Epithelial cell of prostate (primary cell): ENCODE measurements at regions not wholly inside any gene's neighbourhood (a gene's known extent, or its start where the extent isn't known, plus 50 kb on each side); places are given as distances from the start of the nearest gene placed in this dataset.
A peak's percentile ranks its signal among the peaks of the same experiment; 100 is the strongest.

ENCODE experiments used
- DNase-seq: peaks from one replicate; pipeline ENCODE4 v3.0.0-alpha.2; 2011; ENCODE audit warnings: low read depth, low spot score
- H3K27ac ChIP-seq: fragments of 450-650 bp; 2 replicates; pipeline ENCODE4 v1.5.1; 2017; ENCODE audit warnings: mild to moderate bottlenecking

DNA sequence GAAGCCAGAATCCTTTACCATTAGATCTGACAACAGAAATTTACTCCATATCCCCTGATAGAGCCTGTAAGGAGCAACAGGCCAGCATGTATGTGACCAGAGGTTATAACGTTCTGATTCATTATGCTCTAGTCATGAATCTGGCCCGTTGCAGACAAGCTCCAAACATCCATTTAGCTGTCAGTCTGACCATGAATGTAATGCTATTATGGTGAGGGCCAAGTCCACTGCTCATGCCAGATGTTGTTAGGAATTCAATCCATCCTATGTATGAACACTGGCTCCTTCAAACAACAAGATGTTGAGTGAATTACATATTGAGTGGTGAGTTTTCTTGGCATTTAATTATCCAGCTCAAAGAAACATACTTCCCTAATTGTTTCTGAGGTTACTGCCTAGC is 610.1 kb upstream of the ANKRD30A start:
- no peak for DNase-seq

DNA sequence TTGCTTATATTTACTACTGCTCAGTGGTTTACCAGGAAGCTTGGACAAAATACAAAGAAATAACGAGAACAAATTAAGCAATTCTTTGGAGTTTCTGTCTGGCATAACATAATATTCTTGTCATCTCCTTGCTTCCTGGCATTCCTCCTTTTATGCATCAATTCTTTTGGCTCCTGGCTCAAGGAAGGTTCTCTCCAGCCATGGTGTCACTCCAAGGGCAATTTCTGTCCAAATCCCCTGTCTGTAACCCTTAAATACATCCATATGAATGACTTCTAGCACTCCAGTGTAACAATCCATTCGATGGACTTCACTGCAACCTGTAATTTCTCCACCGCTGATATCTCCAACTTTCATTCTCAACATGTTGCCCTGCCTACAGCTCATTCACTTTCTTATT is 617.7 kb upstream of the ANKRD30A start:
- no peak for DNase-seq
- no peak overlapping the region for H3K27ac ChIP-seq

More for the DNA sequence above, 610.1 kb upstream of the ANKRD30A start:
- H3K27ac ChIP-seq, result no peak overlapping the region

DNA sequence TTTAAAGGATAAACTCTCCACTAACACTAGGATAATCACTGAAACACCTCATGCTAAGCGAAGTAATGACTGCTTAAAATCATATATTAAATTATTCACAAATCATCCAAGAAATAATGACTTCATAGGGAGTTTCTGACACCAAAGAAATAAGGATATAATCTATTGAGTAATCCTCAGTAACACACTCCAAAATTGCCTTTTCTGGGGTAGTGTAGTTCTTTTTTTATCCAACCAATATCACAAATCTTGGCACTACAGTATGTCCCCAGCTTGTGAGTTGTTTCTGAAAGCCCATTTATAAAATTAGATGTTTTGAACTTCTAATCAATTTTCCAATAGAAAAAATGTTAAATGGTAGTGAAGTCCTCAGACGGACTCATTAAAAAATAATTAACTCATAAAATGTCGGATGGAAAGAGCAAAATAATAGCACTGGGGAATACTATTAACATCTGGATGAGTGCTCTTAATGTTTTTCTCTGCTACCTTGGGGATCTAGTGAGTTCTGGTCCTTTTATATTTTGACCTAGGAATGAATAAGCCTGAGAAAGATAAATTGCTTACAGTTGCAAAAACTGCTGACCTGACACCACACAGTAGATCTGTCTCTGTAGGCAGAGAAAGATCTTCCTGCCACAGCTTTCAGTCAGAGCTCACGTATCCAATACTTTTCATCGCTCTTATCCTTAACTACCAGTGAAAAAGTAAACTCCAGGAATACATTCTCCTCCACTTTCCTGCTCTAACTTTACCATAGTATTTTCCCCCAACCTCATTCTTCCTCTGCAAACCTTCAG is 618.5 kb upstream of the ANKRD30A start:
- DNase-seq, result no peak
- no peak overlapping the region for H3K27ac ChIP-seq

DNA sequence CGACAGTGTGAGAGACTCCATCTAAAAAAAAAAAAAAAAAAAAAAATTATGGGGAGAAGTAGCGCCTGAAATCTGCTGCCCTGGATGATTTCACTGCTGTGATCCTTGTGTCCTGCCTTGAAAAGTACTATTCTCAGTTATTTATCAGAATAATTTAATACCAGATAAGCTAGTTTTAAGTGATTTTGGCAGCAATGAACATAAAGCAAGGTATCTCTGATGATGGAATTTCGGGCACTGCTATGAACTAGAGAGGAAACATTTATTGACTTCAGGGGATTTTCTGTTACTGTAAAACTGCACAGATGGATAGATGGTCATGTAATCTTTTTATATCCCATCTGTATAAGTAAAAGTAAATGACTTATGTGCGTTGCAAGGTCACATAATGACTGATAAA is 619.1 kb upstream of the ANKRD30A start:
- DNase-seq, result no peak
- no peak overlapping the region for H3K27ac ChIP-seq

DNA sequence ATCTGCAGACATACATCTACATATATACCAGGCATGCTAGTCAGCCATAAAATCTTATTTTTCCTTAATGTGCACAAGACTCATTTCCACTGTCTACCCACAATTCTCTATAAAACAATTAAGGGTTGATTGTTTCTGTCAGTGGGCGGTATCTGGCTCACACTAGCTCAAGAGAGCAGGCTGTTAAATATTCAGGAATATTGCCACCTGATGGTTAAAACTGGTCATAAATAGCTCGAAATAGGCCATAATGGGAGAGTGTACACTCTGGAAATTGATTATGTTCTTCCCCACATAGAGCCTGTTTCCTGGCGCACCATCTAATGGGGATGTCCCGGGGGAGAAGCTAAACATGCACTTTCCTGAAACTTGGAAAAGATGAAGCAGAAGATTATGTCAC is 620.6 kb upstream of the ANKRD30A start:
- H3K27ac ChIP-seq, result no peak overlapping the region
- DNase-seq, result no peak

DNA sequence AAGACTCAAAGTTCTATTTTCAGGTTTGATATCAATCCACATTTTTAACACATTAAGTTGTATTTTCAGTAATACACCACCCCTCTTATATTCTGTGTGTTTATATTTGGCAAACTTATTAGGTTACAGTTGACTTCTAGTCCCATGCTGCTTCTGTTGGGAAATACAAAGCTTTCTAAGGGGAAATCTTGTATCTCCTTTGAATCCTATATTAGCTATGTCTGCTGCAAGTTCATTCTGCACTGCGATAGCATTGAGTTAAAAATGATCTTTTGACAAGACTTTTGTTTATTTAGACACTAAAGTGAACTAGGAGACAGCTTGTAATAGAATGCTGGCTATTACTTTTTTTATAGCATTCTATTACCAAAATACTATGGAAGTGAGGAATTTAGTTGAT is 625.1 kb upstream of the ANKRD30A start:
- DNase-seq, result no peak
- H3K27ac ChIP-seq, result no peak overlapping the region

DNA sequence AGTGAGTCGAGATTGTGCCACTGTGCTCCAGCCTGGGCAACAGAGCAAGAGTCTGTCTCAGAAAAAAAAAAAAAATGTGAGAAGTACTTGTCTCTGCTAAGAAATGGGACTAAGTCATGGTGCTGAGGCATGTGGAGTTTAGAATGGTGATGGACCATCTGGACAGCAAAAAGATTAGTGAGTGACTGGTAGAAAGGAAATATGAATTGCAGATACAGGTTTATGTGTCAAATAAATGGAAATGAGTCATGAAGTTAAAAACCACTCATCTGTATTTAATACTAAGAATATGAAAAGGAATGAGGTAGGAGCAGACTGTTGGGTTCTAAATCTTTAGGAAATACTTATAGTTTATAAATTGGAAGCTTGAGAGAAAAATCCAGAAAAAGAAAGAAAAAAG is 625.7 kb upstream of the ANKRD30A start:
- DNase-seq, result no peak
- no peak overlapping the region for H3K27ac ChIP-seq

DNA sequence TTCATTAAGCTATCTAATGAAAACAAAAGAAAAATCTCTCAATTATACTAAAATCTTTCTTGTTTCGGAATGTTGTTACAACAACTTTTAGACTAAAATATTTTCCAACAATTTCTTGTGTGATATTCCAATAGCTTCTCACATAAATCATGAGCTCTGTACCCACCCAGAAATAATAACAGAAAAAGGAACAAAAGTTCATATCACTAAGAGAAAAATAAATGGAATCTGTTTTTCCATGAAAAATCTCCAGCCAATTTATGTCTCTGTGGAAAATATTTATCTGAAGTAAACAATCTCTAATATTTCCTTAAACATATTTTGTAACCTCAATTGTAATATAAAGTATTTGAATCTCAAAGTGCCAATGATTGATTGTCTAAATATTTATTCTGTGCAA is 628.6 kb upstream of the ANKRD30A start:
- no peak for DNase-seq
- no peak overlapping the region for H3K27ac ChIP-seq

DNA sequence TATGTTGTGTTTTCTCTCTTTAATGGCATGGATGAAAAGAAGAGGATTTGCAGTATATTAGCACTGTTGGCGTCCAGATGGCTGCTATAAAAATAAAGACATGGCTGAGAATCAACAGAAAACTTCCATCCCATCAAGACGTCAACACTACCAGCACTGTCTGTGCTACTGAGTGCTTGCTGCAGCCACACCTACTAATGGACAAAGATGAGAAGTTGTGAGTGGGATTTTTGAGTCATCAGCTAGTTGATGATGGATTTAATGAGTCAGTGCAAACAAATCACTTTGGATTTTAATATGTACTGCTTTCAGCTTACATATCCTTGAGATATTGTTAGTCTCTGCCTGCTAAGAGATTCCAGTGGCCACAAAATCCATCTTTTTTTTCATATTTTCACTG is 631.0 kb upstream of the ANKRD30A start:
- DNase-seq, result peak; percentile 5
- peak overlapping the region; percentile 72 for H3K27ac ChIP-seq

DNA sequence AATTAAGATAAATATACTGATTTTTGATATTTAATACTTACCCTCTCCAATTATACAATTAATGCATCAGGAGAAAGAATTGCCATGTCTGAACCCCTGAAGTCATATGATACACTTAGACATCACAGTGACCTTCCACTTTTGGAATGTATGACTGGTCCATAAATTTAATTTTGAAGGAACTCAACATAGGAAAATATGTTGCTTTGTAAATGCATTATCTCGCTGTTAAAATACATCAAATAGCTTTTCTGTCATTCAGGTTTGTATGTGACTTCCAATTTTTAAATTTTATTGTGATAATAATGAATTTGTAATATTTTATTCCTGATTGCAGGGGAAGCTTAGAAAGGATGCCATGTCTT is 631.9 kb upstream of the ANKRD30A start:
- peak overlapping the region; percentile 72 for H3K27ac ChIP-seq
- no peak for DNase-seq

DNA sequence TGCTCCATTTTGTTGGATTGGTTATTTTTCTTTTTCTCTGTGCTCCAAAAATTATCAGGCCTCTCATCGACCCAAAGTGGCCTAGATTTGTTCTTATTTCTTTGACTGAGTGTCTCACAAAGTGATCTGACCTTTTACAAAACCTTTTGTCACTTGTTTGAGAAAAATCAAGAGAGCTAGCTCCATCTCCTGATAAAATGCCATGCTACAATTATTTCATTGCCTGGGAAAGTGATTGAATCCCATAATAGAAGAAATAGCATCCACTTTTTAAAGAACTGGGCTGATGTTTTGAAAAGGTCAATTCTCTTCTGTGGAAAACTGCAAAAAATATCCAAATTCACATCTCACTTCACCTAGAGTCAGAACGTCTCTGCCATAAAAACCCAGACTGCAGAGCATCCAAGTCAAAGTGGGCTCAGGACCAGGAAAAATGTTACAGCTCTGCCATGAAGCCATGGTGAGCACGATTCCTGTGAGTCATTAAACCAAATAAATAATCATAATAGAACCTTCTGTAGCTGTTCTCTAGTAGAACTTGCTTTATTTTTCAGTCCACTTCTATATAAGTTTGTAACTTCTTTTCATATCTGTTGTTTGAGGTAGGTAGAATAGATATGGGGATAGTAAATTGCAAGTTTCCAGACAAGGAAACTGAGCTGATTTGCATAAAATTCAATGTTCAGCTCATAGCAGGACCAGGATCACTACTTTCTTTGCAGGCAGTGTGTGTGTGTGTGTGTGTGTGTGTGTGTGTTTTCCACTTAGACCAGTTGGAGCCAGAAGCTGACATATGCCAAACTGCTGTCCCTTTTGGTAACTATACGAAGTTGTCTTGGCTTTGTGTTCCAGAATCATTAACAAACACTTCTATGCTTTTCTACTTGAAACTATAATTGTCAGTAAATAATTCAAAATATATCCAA is 632.5 kb upstream of the ANKRD30A start:
- peak overlapping the region; percentile 72 for H3K27ac ChIP-seq
- no peak for DNase-seq

DNA sequence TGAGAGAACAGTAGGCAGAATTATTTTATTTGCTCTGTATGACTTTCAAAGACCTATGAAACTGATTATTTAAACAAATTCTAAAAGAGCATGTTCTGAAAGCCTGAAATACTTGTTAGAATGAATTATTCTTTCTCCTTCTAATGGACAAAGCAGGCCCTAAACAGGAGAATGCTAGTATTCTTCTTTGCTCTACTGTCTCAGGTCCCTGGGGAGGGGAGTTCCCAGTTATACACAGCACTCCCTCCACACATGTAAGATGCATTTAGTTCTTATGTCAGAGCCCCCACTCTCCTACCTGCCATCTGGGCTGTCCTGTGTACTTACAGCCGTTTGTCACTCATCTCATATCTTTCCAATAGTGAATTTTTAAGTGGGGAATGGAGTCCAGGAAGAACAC is 633.5 kb upstream of the ANKRD30A start:
- no peak overlapping the region for H3K27ac ChIP-seq
- no peak for DNase-seq

DNA sequence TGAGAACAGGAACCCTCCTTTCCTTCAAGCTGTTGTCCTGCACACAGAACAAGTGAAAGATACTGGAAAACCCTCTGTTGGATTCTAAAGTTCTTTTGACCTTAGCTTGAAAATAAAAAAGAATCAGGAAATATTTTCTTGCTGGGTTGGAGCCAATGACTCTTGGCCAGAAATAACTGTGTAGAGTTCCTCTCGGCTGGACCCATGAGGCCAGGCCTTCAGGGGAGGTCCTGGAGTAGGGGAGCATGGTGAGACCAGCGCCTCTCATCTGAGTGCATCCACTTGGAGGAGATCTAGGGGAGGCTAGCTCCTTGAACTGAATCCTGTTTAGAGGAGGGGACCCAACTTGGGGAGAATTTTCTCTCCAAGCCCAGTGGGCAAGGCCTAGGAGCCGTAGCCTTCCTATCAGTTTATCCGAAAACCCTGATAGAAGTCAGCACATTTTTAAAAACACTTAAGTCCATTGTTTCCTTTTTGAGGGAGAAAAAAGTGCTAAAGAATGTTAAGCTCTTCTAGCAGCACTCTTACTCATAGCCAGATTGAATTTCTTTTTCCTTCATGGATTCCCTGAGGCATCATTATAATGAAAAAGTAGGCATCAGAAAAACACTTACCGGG is 635.7 kb upstream of the ANKRD30A start:
- peak overlapping the region; percentile 63 for H3K27ac ChIP-seq
- no peak for DNase-seq

DNA sequence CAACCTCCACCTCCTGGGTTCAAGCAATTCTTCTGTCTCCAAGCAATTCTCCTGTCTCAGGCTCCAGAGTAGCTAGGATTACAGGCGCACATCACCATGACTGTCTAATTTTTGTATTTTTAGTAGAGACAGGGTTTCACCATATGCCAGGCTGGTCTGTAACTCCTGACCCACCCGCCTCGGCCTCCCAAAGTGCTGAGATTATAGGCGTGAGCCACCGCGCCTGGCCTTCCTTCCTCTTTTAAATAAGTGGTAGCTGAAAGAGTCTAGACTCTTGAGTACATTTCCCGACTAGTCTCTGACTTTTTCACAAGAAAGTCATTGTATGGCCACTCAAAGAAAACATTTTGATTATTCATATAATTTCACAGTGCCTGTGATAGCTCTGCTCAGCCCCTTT is 636.2 kb upstream of the ANKRD30A start:
- DNase-seq, result no peak
- H3K27ac ChIP-seq, result no peak overlapping the region

DNA sequence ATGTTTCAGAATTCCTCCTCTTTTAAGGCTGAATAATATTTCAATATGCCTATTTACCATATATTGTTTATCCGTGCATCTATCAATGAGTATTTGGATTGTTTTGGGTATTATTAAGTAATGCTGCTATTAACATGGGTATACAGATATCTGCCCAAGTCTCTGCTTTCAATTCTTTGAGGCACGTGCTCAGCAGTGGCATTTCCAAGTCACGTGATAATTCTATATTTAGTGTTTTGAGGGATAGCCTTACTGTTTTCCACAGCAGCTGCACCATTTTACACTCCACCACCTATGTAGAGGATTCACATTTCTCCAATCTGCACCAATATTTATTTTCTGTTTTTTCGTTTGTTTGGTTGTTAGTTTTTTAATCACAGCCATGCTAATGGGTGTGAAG is 636.8 kb upstream of the ANKRD30A start:
- DNase-seq, result no peak
- no peak overlapping the region for H3K27ac ChIP-seq

DNA sequence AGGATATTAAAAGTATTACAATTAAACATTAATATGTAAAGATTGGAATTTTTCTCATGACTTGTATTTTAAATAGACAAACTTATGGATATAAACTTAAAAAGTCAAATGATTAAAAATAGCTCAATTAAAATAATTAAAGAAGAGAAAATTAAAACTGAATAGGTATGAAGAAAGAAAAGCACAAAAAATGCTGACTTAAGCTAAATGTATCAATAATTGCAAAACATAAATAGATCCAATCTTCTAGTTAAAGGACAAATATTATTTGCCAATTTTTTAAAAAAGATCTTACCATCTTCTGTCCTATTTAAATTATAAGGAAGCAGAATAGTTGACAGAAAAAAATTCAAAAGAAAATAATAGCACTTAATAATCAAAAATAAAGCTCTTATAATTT is 646.3 kb upstream of the ANKRD30A start:
- no peak for DNase-seq
- H3K27ac ChIP-seq, result no peak overlapping the region

DNA sequence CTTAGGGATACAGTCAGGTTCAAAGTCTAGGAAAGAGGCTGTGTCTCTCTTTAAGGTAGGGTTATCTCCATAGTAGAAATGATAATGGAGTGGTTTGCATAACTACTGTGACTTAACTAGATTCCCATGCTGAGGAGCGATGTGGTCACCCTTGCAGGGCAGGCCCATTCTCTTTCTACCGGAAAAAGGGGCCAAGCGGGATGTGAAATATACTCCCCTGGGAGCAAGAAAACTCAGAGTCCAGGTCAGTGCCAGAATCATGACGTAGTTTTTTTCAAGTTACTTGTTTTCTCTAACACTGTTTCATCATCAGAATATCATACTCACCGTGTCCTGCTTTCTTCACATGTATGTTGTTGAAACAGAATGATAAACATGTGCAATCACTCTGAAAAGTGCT is 649.0 kb upstream of the ANKRD30A start:
- no peak for DNase-seq
- H3K27ac ChIP-seq, result no peak overlapping the region

DNA sequence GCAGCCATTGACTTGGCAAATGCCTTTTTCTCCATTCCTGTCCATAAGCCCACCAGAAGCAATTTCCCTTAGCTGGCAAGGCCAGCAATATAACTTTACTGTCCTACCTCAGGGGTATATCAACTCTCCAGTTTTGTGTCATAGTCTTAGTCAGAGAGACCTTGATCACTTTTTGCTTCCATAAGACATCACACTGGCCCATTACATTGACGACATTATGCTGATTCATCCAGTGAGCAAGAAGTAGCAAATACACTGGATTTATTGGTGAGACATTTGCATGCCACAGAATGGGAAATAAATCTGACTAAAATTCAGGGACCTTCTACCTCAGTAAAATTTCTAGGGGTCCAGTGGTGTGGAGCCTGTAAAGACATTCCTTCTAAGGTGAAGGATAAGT is 649.7 kb upstream of the ANKRD30A start:
- no peak overlapping the region for H3K27ac ChIP-seq
- no peak for DNase-seq

DNA sequence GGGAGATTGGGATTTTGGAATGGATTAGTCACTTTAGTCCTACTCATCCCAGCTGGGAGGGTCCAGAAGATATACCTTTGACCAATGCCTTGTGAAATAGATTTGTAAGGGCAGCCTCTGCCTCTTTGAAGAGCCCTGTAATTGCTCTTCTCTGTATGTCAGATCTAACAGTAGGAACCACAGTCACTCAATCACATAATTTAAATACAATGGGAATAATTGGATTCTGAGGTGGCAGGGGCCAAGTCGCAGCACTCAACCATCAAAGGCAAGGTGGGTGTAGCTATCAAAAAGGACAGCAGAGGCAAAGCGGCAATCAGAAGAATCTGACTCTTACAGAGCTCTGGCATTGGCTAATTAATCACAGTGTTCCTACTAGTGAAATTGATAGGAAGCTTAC is 650.9 kb upstream of the ANKRD30A start:
- no peak for DNase-seq
- no peak overlapping the region for H3K27ac ChIP-seq

DNA sequence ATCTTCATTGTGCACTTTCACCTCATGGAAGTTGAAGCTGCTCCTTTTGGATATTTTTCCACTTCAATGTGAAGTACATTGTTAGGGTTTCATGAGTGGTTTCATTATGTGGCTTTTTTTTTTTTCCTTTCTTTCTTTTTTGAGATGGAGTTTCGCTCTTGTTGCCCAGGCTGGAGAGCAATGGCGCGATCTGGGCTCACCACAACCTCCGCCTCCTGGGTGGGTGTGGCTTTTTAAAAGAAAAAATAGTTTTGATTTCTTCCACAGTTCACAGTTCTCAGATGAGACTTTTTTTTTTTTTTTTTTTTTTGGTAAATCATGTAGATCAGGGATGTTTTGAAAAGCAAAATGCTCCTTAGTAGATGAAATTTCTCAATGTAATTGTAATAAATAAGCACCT is 652.3 kb upstream of the ANKRD30A start:
- DNase-seq, result no peak
- no peak overlapping the region for H3K27ac ChIP-seq

DNA sequence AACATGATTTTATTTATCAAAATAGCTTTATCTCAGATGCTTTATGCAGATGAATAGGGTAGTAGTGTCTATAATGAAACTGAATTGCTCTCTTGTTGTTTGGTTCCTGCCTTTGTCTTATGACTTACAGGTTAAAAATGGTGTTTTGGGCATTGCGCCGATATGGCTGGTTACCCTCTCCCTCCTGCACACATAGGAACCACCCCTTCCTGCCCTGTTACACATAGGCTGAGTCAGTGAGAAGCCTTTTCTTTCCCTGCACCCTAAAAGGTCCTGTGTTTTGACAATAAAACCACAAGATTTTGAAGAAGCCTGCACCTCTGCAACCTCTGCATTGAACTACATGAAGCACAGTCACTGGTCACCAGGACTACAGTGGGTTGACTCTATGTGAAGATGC is 655.8 kb upstream of the ANKRD30A start:
- peak overlapping the region; percentile 71 for H3K27ac ChIP-seq
- DNase-seq, result no peak
